ENCODE measurements at regions not wholly inside any gene's neighbourhood (a gene's known extent, or its start where the extent isn't known, plus 50 kb on each side); places are given as distances from the start of the nearest gene placed in this dataset.

DNA sequence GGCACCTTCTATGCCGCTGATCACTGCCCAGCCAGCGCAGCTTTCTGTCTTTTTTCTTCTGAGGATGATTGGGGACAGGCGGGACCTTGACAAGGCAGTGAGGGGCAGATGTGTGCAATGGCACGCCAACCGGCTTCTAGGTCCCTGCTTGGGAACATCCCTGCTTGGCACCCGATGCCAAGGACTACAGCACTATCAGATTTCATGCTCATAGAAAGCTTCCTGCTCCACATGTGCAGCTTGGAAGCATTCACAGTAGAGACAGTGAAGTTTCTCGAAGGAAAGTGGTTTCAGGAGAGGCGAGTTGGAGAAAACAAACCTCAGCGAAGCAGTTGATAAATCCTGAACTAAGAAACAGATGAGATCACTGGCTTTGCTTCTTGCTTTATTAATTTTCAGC is 267.5 kb upstream of the HABP2 start:
- TF ChIP-seq CTCF (conservative IDR thresholded peaks at IDR 0.05; ENCODE audit: low read length) (no peak), EZH2phosphoT487 (IDR thresholded peaks at IDR 0.05; ENCODE audit: borderline replicate concordance, low read depth, low read length) (no peak)
